Lower leg skin (tissue), 3 donors: ENCODE measurements at regions not wholly inside any gene's neighbourhood (a gene's known extent, or its start where the extent isn't known, plus 50 kb on each side); places are given as distances from the start of the nearest gene placed in this dataset.

Experiments
- CTCF ChIP-seq, 3 donors: fragments of 450-650 bp; IDR thresholded peaks; one replicate each; pipeline ENCODE4 v1.5.1; 2016; ENCODE audit warnings: antibody characterized with exemption in 3 of 3, mild to moderate bottlenecking in 3 of 3, moderate library complexity in 2 of 3
- POLR2A ChIP-seq, 2 donors: fragments of 450-650 bp; IDR thresholded peaks; one replicate each; pipeline ENCODE4 v1.6.1; 2016 to 2017; ENCODE audit warnings: antibody characterized with exemption in 2 of 2, mild to moderate bottlenecking in 1 of 2, moderate library complexity in 1 of 2

GRCh38 chr15:96076350-96076749, 254.2 kb upstream of the NR2F2 start:
- TF ChIP-seq POLR2A (IDR thresholded peaks at IDR 0.05) (no peak), CTCF (IDR thresholded peaks at IDR 0.05) (no peak)
